ENCODE measurements at regions not wholly inside any gene's neighbourhood (a gene's known extent, or its start where the extent isn't known, plus 50 kb on each side); places are given as distances from the start of the nearest gene placed in this dataset.

GRCh38 chr13:85254641-85255040 is 544.6 kb downstream of the SLITRK6 start:
- TF ChIP-seq POLR2A (IDR thresholded peaks at IDR 0.05) (no peak), CTCF (IDR thresholded peaks at IDR 0.05 in 8 of 11, conservative IDR thresholded peaks at IDR 0.05 in 3 of 11) (no peak), POLR2AphosphoS5 (IDR thresholded peaks at IDR 0.05) (no peak)
